H1 (cell line): ENCODE measurements at regions not wholly inside any gene's neighbourhood (a gene's known extent, or its start where the extent isn't known, plus 50 kb on each side); places are given as distances from the start of the nearest gene placed in this dataset.

Experiments used
- CTCF ChIA-PET: fragments of 300-600 bp; sonication (Branson Sonifier 250); formaldehyde crosslinking; loops from one replicate; lab custom pipeline; 2021; ENCODE audit not compliant: partially characterized antibody; lab: Charles Lee
- POLR2A ChIA-PET: fragments of 300-600 bp; sonication (Branson Sonifier 250); formaldehyde crosslinking; loops from one replicate; lab custom pipeline; 2021; ENCODE audit warnings: inconsistent platforms; ENCODE audit not compliant: partially characterized antibody; lab: Charles Lee
- DNase-seq, 2 experiments: peaks; one replicate each; pipeline versions ENCODE4 v3.0.0 to v3.0.0-alpha.2; 2010 to 2022; ENCODE audit warnings: low spot score in 2 of 2, low read depth in 1 of 2, mixed read lengths in 1 of 2
- FAIRE-seq: peaks from 2 replicates; lab custom pipeline; 2011; peaks lifted over from hg19 to GRCh38; lab: Jason Lieb, UNC
- H2AFZ ChIP-seq: 2 replicates; pipeline ENCODE4 v1.8.1; 2012; ENCODE audit warnings: low read length, inconsistent platforms
- H2AK5ac ChIP-seq: 2 replicates; pipeline ENCODE4 v1.6.1; 2013; ENCODE audit warnings: low read depth, low read length
- H2BK120ac ChIP-seq: replicated peaks from 2 replicates; pipeline ENCODE3; 2013; ENCODE audit warnings: low read depth, low read length, inconsistent platforms
- H2BK12ac ChIP-seq: 2 replicates; pipeline ENCODE4 v1.6.1; 2013; ENCODE audit warnings: low read depth, low read length
- H2BK15ac ChIP-seq: 2 replicates; pipeline ENCODE4 v1.6.1; 2013; ENCODE audit warnings: low read length
- H2BK20ac ChIP-seq: 2 replicates; pipeline ENCODE4 v1.6.1; 2013; ENCODE audit warnings: low read length
- H2BK5ac ChIP-seq: 2 replicates; pipeline ENCODE4 v1.6.1; 2013; ENCODE audit warnings: low read depth, low read length
- H3K14ac ChIP-seq: 2 replicates; pipeline ENCODE4 v1.6.1; 2013; ENCODE audit warnings: inconsistent platforms; ENCODE audit not compliant: insufficient read length
- H3K18ac ChIP-seq: 2 replicates; pipeline ENCODE4 v1.6.1; 2013; ENCODE audit warnings: low read length; ENCODE audit errors: extremely low read depth
- H3K23ac ChIP-seq: 2 replicates; pipeline ENCODE4 v1.6.1; 2013; ENCODE audit warnings: inconsistent platforms; ENCODE audit not compliant: insufficient read length
- H3K23me2 ChIP-seq: 2 replicates; pipeline ENCODE4 v1.6.1; 2013; ENCODE audit warnings: low read depth, low read length
- H3K27ac ChIP-seq: 2 replicates; pipeline ENCODE4 v1.6.1; 2011; ENCODE audit warnings: low read depth, low read length, inconsistent platforms
- H3K27me3 ChIP-seq, 4 experiments: replicated peaks in 1 of 4; 1 replicate in 1 of 4; 2 replicates in 3 of 4; pipeline versions ENCODE4 v1.6.1 to v1.8.1; 2011 to 2013; ENCODE audit warnings: low read length in 3 of 4, mild to moderate bottlenecking in 3 of 4, inconsistent platforms in 2 of 4, mixed read lengths in 2 of 4, moderate library complexity in 1 of 4; ENCODE audit not compliant: control insufficient read depth in 3 of 4, insufficient read depth in 3 of 4; ENCODE audit errors: extremely low read depth in 1 of 4
- H3K36me3 ChIP-seq, 4 experiments: 2 replicates each; pipeline versions ENCODE4 v1.6.1 to v1.8.1; 2011 to 2013; ENCODE audit warnings: mild to moderate bottlenecking in 4 of 4, low read length in 3 of 4, moderate library complexity in 2 of 4, control low read depth in 1 of 4, inconsistent platforms in 1 of 4; ENCODE audit not compliant: insufficient read depth in 4 of 4, control insufficient read depth in 2 of 4
- H3K4ac ChIP-seq: replicated peaks from 2 replicates; pipeline ENCODE3; 2013; ENCODE audit warnings: low read length, low read depth, mixed read lengths, inconsistent platforms; ENCODE audit not compliant: insufficient read length
- H3K4me1 ChIP-seq, 4 experiments: replicated peaks in 1 of 4; 1 replicate in 1 of 4; 2 replicates in 3 of 4; pipeline versions ENCODE4 v1.6.1 to v1.8.1; 2011 to 2013; ENCODE audit warnings: low read length in 3 of 4, inconsistent platforms in 2 of 4, mixed read lengths in 1 of 4; ENCODE audit not compliant: insufficient read depth in 4 of 4, control insufficient read depth in 3 of 4
- H3K4me2 ChIP-seq, 2 experiments: 2 replicates each; pipeline versions ENCODE4 v1.6.1 to v1.8.1; 2011 to 2013; ENCODE audit warnings: low read depth in 2 of 2, low read length in 2 of 2, control low read depth in 1 of 2, inconsistent platforms in 1 of 2, mild to moderate bottlenecking in 1 of 2; ENCODE audit not compliant: insufficient read depth in 1 of 2
- H3K4me3 ChIP-seq, 4 experiments: fragments of 200-600, 300-600 bp in 1 of 4; sonication (generic), shearing (Covaris generic), sonication (Bioruptor Twin) in 1 of 4; 2 replicates each; pipeline versions ENCODE4 v1.5.1 to v1.8.1; 2011 to 2016; ENCODE audit warnings: low read length in 4 of 4, low read depth in 3 of 4, control low read depth in 2 of 4, inconsistent platforms in 2 of 4, mild to moderate bottlenecking in 2 of 4, mixed read lengths in 1 of 4, moderate library complexity in 1 of 4; ENCODE audit not compliant: insufficient read depth in 2 of 4; ENCODE audit errors: extremely low read depth in 1 of 4
- H3K56ac ChIP-seq: replicated peaks from 2 replicates; pipeline ENCODE3; 2013; ENCODE audit warnings: low read depth, mild to moderate bottlenecking, mixed read lengths, low read length, inconsistent platforms; ENCODE audit not compliant: insufficient read length
- H3K79me1 ChIP-seq: 2 replicates; pipeline ENCODE4 v1.6.1; 2013; ENCODE audit warnings: low read depth, low read length, control low read depth
- H3K79me2 ChIP-seq, 2 experiments: 2 replicates each; pipeline versions ENCODE4 v1.6.1 to v1.8.1; 2012 to 2013; ENCODE audit warnings: low read length in 2 of 2, mild to moderate bottlenecking in 2 of 2, inconsistent platforms in 1 of 2; ENCODE audit not compliant: insufficient read depth in 2 of 2, control insufficient read depth in 1 of 2
- H3K9ac ChIP-seq, 4 experiments: replicated peaks in 1 of 4; 1 replicate in 1 of 4; 2 replicates in 3 of 4; pipeline versions ENCODE4 v1.6.1 to v1.8.1; 2011 to 2013; ENCODE audit warnings: low read depth in 3 of 4, low read length in 3 of 4, control low read depth in 2 of 4, mild to moderate bottlenecking in 2 of 4, moderate library complexity in 2 of 4, inconsistent platforms in 1 of 4; ENCODE audit errors: extremely low read depth in 1 of 4
- H3K9me3 ChIP-seq, 2 experiments: 2 replicates each; pipeline versions ENCODE4 v1.6.1 to v1.8.1; 2012 to 2013; ENCODE audit warnings: mild to moderate bottlenecking in 2 of 2, moderate library complexity in 2 of 2, control low read depth in 1 of 2, inconsistent platforms in 1 of 2, low read depth in 1 of 2, low read length in 1 of 2, mixed read lengths in 1 of 2; ENCODE audit not compliant: insufficient read depth in 2 of 2
- H4K20me1 ChIP-seq, 2 experiments: replicated peaks in 1 of 2; 2 replicates each; pipeline versions ENCODE3 to v1.8.1; 2011 to 2013; ENCODE audit warnings: inconsistent platforms in 2 of 2, low read length in 2 of 2, mild to moderate bottlenecking in 1 of 2; ENCODE audit not compliant: insufficient read depth in 2 of 2, control insufficient read depth in 1 of 2
- H4K5ac ChIP-seq: 2 replicates; pipeline ENCODE4 v1.6.1; 2013; ENCODE audit warnings: low read length, low read depth, mixed read lengths, inconsistent platforms; ENCODE audit not compliant: insufficient read length
- H4K8ac ChIP-seq: 2 replicates; pipeline ENCODE4 v1.8.0; 2013; ENCODE audit warnings: mild to moderate bottlenecking, moderate library complexity, low read length, inconsistent platforms; ENCODE audit not compliant: insufficient read depth; ENCODE audit errors: extremely low read depth
- H4K91ac ChIP-seq: replicated peaks from 2 replicates; pipeline ENCODE3; 2013; ENCODE audit warnings: low read length, mixed read lengths, inconsistent platforms; ENCODE audit not compliant: insufficient read length
- CBX5 ChIP-seq: fragments of 300-800, 300-1000 bp; sonication (generic); IDR thresholded peaks from 2 replicates; pipeline ENCODE4 v1.7.1; 2016; ENCODE audit warnings: antibody characterized with exemption, low read length, low read depth
- CHD2 ChIP-seq: IDR thresholded peaks from 2 replicates; pipeline ENCODE4 v1.6.1; 2012; ENCODE audit warnings: low read length, improper control_type of control experiment
- JUN ChIP-seq: IDR thresholded peaks from 2 replicates; pipeline ENCODE4 v1.6.1; 2011; ENCODE audit warnings: low read depth, mild to moderate bottlenecking, improper control_type of control experiment, low read length
- KDM4A ChIP-seq: IDR thresholded peaks from one replicate; pipeline ENCODE4 v1.7.1; 2012; ENCODE audit warnings: low read depth, mild to moderate bottlenecking, moderate library complexity, low read length, inconsistent platforms; ENCODE audit not compliant: severe bottlenecking
- MAFK ChIP-seq: IDR thresholded peaks from 2 replicates; pipeline ENCODE4 v1.6.1; 2012; ENCODE audit warnings: low read depth, mild to moderate bottlenecking, improper control_type of control experiment, low read length
- POLR2AphosphoS5 ChIP-seq: IDR thresholded peaks from 2 replicates; pipeline ENCODE4 v1.6.1; 2011; ENCODE audit warnings: low read depth, low read length
- POU5F1 ChIP-seq: IDR thresholded peaks from 2 replicates; pipeline ENCODE4 v1.6.1; 2011; ENCODE audit warnings: low read depth, mild to moderate bottlenecking, low read length, moderate library complexity
- TCF12 ChIP-seq: IDR thresholded peaks from 2 replicates; pipeline ENCODE4 v1.6.1; 2011; ENCODE audit warnings: low read depth, mild to moderate bottlenecking, low read length
- WGBS, 2 experiments: shearing (Covaris generic) in 1 of 2; methylation state at CpG; one replicate each; pipeline versions ENCODE4 v1.1.6 to v1.1.7; 2013 to 2015; ENCODE audit warnings: low lambda C conversion rate in 2 of 2, mixed read lengths in 2 of 2, inconsistent platforms in 1 of 2, low coverage in 1 of 2, missing lambda C conversion rate in 1 of 2; ENCODE audit not compliant: insufficient replicate concordance in 2 of 2, insufficient coverage in 1 of 2, insufficient read length in 1 of 2; ENCODE audit errors: extremely low coverage in 1 of 2, missing lambda C conversion rate in 1 of 2; 5-methylcytosine and 5-hydroxymethylcytosine counted together
- TF ChIP-seq, protein P1 (sequence below): IDR thresholded peaks from 2 replicates; pipeline ENCODE4 v1.6.1; 2011; ENCODE audit warnings: low read length, improper control_type of control experiment

DNA sequence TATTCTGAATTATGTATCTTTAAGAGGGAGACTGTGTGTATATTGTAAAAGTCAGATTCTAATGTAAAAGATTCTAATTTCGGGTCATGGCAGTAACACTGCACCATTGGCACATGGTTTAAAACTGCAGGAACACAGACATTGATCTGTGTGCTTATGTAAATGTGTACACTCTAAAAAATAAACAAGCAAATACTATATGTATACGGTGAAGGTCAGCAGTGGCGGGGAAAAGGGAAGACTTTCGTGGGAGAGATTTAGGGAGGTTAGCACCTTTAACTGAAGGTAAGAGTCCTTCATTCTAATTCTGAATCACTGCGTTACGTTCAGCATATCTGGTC, 157.8 kb upstream of the FAM20A start:
- no peak overlapping the region for H3K56ac ChIP-seq
- TF ChIP-seq CHD2: no peak
- no peak for TF ChIP-seq POU5F1
- TF ChIP-seq, protein P1, sequence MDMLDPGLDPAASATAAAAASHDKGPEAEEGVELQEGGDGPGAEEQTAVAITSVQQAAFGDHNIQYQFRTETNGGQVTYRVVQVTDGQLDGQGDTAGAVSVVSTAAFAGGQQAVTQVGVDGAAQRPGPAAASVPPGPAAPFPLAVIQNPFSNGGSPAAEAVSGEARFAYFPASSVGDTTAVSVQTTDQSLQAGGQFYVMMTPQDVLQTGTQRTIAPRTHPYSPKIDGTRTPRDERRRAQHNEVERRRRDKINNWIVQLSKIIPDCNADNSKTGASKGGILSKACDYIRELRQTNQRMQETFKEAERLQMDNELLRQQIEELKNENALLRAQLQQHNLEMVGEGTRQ: no peak
- no peak for TF ChIP-seq CBX5
- no peak for TF ChIP-seq MAFK
- TF ChIP-seq TCF12: no peak
- TF ChIP-seq JUN: no peak
- no peak for TF ChIP-seq POLR2AphosphoS5
- no peak for TF ChIP-seq KDM4A

More for the DNA sequence above, 157.8 kb upstream of the FAM20A start:
- Histone ChIP-seq H3K23me2 (no peaks in the 10 kb centered on the region), H2BK5ac (peak overlapping the region; percentile 97), H3K27me3 (no peaks in the 10 kb centered on the region), H2AFZ (peak overlapping the region; percentile 59; the same call in 1 of the 2 replicates), H3K4me3 (no peak overlapping the region), H2BK12ac (peak overlapping the region; percentile 90), H4K91ac (no peak overlapping the region), H2BK20ac (peak overlapping the region; percentile 86), H3K79me1 (no peaks in the 10 kb centered on the region), H3K9ac (no peak overlapping the region), H4K5ac (peak overlapping the region; percentile 42), H3K79me2 (no peaks in the 10 kb centered on the region), H4K8ac (no peak overlapping the region), H3K36me3 (no peaks in the 10 kb centered on the region), H3K4me1 (peaks cover 2 to 7% (median 5%) of the 10 kb centered on the region in 4 experiments; a peak in 5 of 7 replicates), H3K18ac (no peak overlapping the region; the same call in 1 of the 2 replicates), H3K14ac (no peak overlapping the region), H3K27ac (peak overlapping the region; percentile 82), H2BK15ac (no peak overlapping the region), H2BK120ac (peak overlapping the region; percentile 75), H3K9me3 (0 out of 4 replicates have a peak, but pooled peaks cover 0 to 2% of the 10 kb centered on the region in 2 experiments), H2AK5ac (0 out of 2 replicates have a peak overlapping the region, but pooled peaks have one; percentile 65), H3K4me2 (0 out of 4 replicates have a peak overlapping the region, but pooled peaks of 1 of the 2 experiments have one; percentile 7), H4K20me1 (no peaks in the 10 kb centered on the region), H3K23ac (no peak overlapping the region), H3K4ac (no peak overlapping the region)
- FAIRE-seq (no peak), DNase-seq (no peak)
- ChIA-PET CTCF (interaction anchor here (0.7 to 2.7 kb wide), 7 partner anchors 13 to 229 kb away, joined by 3 to 16 read pairs (median 5); no protein-coding TSS in a partner anchor), POLR2A (interaction anchor here (0.8 kb wide), 1 partner anchor 219 kb away, joined by 3 read pairs; no protein-coding TSS in a partner anchor)
- WGBS, 2 experiments: 78% methylated on average over 6 of the region's 6 CpGs; no CpG with 5 or more reads in 1 of the 2 experiments
